K562 (cell line): ENCODE measurements at regions not wholly inside any gene's neighbourhood (a gene's known extent, or its start where the extent isn't known, plus 50 kb on each side); places are given as distances from the start of the nearest gene placed in this dataset.

ENCODE experiments used
- ATAC-seq: fragments of 200-7000 bp; cut with Tn5 transposase; 3 replicates; pipeline ENCODE4 v1.9.1; 2020; ENCODE audit warnings: moderate library complexity
- BruUV-seq: library from RNA; stranded (reverse); fragments of 400-500 nt; replicated peaks from 2 replicates; lab custom pipeline; 2021; lab: Mats Ljungman, UMichigan
- CTCF ChIA-PET: fragments of 300-600 bp; formaldehyde crosslinking; extraction: SDS; loops from one replicate; lab custom pipeline; 2021; ENCODE audit warnings: low intra/inter-chr PET ratio; lab: Yijun Ruan, JAX
- POLR2A ChIA-PET: fragments of 300-600, 350-650 bp; sonication (Branson Sonifier 250); formaldehyde crosslinking; extraction: SDS; loops from one replicate; lab custom pipeline; 2021; ENCODE audit warnings: antibody characterized with exemption, inconsistent platforms; lab: Yijun Ruan, JAX
- DNase-seq, 4 experiments: peaks; one replicate each; pipeline versions ENCODE4 v3.0.0 to v3.0.0-alpha.2; 2011 to 2018; ENCODE audit warnings: low spot score in 3 of 4, mixed read lengths in 3 of 4; ENCODE audit errors: extremely low read depth in 1 of 4
- FAIRE-seq: peaks from 2 replicates; lab custom pipeline; 2011; peaks lifted over from hg19 to GRCh38; lab: Jason Lieb, UNC
- H2AFZ ChIP-seq: 2 replicates; pipeline ENCODE4 v1.6.0; 2011; ENCODE audit warnings: low read depth, low read length, control low read depth, inconsistent platforms
- H3K27ac ChIP-seq: fragments of 200-600 bp; 3 replicates; pipeline ENCODE4 v1.8.0; 2011; ENCODE audit warnings: low read depth, mild to moderate bottlenecking, control low read depth, inconsistent platforms, low read length, moderate library complexity, mixed read lengths; ENCODE audit errors: extremely low read depth
- H3K27me3 ChIP-seq, 2 experiments: fragments of 300-600 bp in 1 of 2; 2 replicates in 1 of 2; 3 replicates in 1 of 2; pipeline versions ENCODE4 v1.6.0 to v1.8.0; 2011; ENCODE audit warnings: inconsistent platforms in 2 of 2, low read length in 2 of 2, mild to moderate bottlenecking in 1 of 2, mixed read lengths in 1 of 2, moderate library complexity in 1 of 2; ENCODE audit not compliant: control insufficient read depth in 2 of 2, insufficient read depth in 2 of 2
- H3K36me3 ChIP-seq: fragments of 300-600 bp; 3 replicates; pipeline ENCODE4 v1.8.0; 2011; ENCODE audit warnings: mild to moderate bottlenecking, low read length, inconsistent platforms; ENCODE audit not compliant: control insufficient read depth, insufficient read depth
- H3K4me1 ChIP-seq, 2 experiments: fragments of 200-600 bp in 1 of 2; replicated peaks in 1 of 2; 2 replicates in 1 of 2; 3 replicates in 1 of 2; pipeline versions ENCODE4 v1.5.1 to v1.8.0; 2011; ENCODE audit warnings: inconsistent platforms in 2 of 2, low read length in 2 of 2, mild to moderate bottlenecking in 1 of 2, mixed read lengths in 1 of 2, moderate library complexity in 1 of 2; ENCODE audit not compliant: control insufficient read depth in 2 of 2, insufficient read depth in 2 of 2
- H3K4me2 ChIP-seq: 2 replicates; pipeline ENCODE4 v1.6.1; 2011; ENCODE audit warnings: low read length, control low read depth, inconsistent platforms, mixed read lengths; ENCODE audit not compliant: insufficient read depth
- H3K4me3 ChIP-seq: fragments of 200-600 bp; sonication (generic), shearing (Covaris generic); 2 replicates; pipeline ENCODE4 v1.5.1; 2016; ENCODE audit warnings: control low read depth, inconsistent platforms
- H3K79me2 ChIP-seq: fragments of 200-600 bp; 3 replicates; pipeline ENCODE4 v1.8.0; 2011; ENCODE audit warnings: low read length, inconsistent platforms; ENCODE audit not compliant: control insufficient read depth, insufficient read depth
- H3K9ac ChIP-seq, 2 experiments: 2 replicates each; pipeline versions ENCODE4 v1.6.0 to v1.6.1; 2011; ENCODE audit warnings: low read depth in 2 of 2, low read length in 2 of 2, control low read depth in 1 of 2, inconsistent platforms in 1 of 2, mild to moderate bottlenecking in 1 of 2, mixed read lengths in 1 of 2; ENCODE audit not compliant: insufficient read depth in 1 of 2
- H3K9me1 ChIP-seq: one replicate; pipeline ENCODE4 v1.6.0; 2011; ENCODE audit warnings: inconsistent platforms, mild to moderate bottlenecking, low read length, moderate library complexity; ENCODE audit not compliant: control insufficient read depth, insufficient read depth
- H3K9me3 ChIP-seq: replicated peaks from 2 replicates; pipeline ENCODE4 v1.5.1; 2011; ENCODE audit warnings: low read depth, low read length, inconsistent platforms; ENCODE audit not compliant: control insufficient read depth, insufficient read depth
- H4K20me1 ChIP-seq: replicated peaks from 2 replicates; pipeline ENCODE4 v1.6.1; 2011; ENCODE audit warnings: low read length, inconsistent platforms, mixed read lengths; ENCODE audit not compliant: control insufficient read depth, insufficient read depth
- TFE3 ChIP-seq: fragments of 450-650 bp; formaldehyde crosslinking; IDR thresholded peaks from 2 replicates; pipeline ENCODE4 v1.4.0; 2020; ENCODE audit warnings: mild to moderate bottlenecking, mixed read lengths
- WGBS: fragments of 100-300 bp; shearing (Covaris generic); methylation state at CpG from one replicate; pipeline ENCODE4 v1.1.6; 2016; ENCODE audit warnings: low coverage, mixed read lengths; ENCODE audit not compliant: insufficient coverage; ENCODE audit errors: missing lambda C conversion rate; 5-methylcytosine and 5-hydroxymethylcytosine counted together
- in situ Hi-C: fragments of 300-500 bp; cut with MboI; formaldehyde crosslinking; loops from 4 replicates; pipeline ENCODE4 v1.15.0; 2018; ENCODE audit warnings: inconsistent platforms, mixed read lengths
- intact Hi-C: fragments of 100-400 bp; cut with micrococcal nuclease; formaldehyde crosslinking; loops from 2 replicates; pipeline ENCODE4 v1.14.2; 2022
- TF ChIP-seq, protein P1 (sequence below), 3 experiments: IDR thresholded peaks in 2 of 3; conservative IDR thresholded peaks in 1 of 3; 2 replicates each; pipeline ENCODE4 v1.5.1; 2011 to 2012; ENCODE audit warnings: low read length in 3 of 3, mild to moderate bottlenecking in 3 of 3, control low read depth in 2 of 3, improper control_type of control experiment in 1 of 3, inconsistent platforms in 1 of 3, low read depth in 1 of 3, mixed read lengths in 1 of 3, moderate library complexity in 1 of 3; ENCODE audit not compliant: insufficient read depth in 2 of 3

DNA sequence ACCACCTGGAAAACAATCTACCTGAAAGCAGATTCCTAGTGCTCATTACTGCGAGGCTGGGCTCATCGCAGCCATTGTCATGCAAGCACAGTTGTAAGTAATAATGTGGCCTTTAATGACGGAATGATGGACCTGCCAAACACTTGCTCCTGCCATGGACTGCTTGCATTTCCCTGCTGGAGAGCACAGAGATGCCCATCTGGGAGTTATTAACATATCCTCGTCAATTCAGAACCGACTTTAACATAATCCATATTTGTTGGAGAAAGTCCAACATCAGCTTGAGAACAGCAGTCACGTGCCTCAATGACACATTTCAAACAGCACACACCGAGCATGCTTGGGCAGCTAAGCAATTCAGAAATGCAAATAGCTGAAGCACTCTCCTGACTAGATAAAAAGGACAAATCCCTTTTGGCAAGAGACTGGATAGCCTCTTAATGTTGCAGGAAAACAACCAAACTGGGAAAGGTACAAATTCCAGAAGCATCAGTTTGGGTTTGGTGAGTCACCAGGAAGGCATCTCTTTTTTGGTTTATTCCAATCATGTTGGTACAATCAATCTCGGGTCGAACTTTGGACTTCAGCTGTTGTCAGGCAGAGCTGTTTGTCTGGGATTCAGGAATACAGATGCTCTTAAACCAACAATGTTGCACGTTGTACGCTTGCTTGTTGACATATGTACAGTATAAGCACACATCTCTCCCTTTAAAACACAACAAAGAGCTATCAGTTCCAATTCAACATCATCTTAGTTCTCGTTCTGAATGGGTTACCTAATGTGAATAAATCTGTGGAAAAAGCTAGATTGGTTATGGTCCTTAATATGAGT is 395.8 kb downstream of the LNPK start:
- Histone ChIP-seq H3K9me3 (no peaks in the 10 kb centered on the region), H4K20me1 (no peaks in the 10 kb centered on the region), H3K36me3 (no peaks in the 10 kb centered on the region), H3K9me1 (no peaks in the 10 kb centered on the region), H2AFZ (no peak overlapping the region), H3K9ac (no peak overlapping the region), H3K27ac (no peak overlapping the region), H3K79me2 (no peaks in the 10 kb centered on the region), H3K27me3 (peaks cover 6 to 8% of the 10 kb centered on the region in 2 experiments; a peak in 2 of 5 replicates), H3K4me1 (no peaks in the 10 kb centered on the region), H3K4me2 (no peak overlapping the region), H3K4me3 (no peak overlapping the region)
- POLR2A ChIA-PET = no interaction called here
- DNase-seq = no peak
- whole genome bisulfite sequencing = under 1% methylated on average over 12 of the region's 12 CpGs
- no peak for FAIRE-seq
- in situ Hi-C loops (no loop called here), intact Hi-C loops (no loop called here)
- no TSS peak for BruUV-seq
- peak; percentile 19; the same call in 1 of the 2 replicates for TF ChIP-seq TFE3
- TF ChIP-seq, protein P1, sequence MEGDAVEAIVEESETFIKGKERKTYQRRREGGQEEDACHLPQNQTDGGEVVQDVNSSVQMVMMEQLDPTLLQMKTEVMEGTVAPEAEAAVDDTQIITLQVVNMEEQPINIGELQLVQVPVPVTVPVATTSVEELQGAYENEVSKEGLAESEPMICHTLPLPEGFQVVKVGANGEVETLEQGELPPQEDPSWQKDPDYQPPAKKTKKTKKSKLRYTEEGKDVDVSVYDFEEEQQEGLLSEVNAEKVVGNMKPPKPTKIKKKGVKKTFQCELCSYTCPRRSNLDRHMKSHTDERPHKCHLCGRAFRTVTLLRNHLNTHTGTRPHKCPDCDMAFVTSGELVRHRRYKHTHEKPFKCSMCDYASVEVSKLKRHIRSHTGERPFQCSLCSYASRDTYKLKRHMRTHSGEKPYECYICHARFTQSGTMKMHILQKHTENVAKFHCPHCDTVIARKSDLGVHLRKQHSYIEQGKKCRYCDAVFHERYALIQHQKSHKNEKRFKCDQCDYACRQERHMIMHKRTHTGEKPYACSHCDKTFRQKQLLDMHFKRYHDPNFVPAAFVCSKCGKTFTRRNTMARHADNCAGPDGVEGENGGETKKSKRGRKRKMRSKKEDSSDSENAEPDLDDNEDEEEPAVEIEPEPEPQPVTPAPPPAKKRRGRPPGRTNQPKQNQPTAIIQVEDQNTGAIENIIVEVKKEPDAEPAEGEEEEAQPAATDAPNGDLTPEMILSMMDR (IDR thresholded peaks at IDR 0.05 in 2 of 3, conservative IDR thresholded peaks at IDR 0.05 in 1 of 3; ENCODE audit: insufficient read depth in 2 of 3, low read depth in 1 of 3, low read length in 3 of 3) = no peak
- no peak for ATAC-seq
- CTCF ChIA-PET = no interaction called here
